ENCODE measurements at regions not wholly inside any gene's neighbourhood (a gene's known extent, or its start where the extent isn't known, plus 50 kb on each side); places are given as distances from the start of the nearest gene placed in this dataset.

DNA sequence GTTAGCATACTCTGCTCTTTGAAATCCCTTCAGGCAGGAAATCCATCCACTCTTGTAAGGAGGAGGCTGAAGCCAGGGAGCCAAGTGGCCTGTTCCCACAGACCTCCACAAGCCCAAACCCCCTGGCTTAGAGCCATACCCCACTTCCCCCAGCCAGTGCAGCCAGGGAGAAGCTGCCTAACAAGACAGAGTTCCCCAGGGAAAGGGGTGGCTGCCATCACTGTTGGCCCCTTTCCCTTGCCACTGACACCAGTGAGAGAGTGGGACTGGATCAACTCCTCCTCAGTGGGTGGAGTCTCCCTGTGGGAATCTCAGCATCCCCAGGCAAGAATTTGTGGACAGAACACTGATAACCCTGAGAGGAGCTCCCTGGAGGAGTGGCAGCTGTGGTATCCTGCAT is 389.4 kb downstream of the PABPC4L start:
- no peak for TF ChIP-seq POLR2A (IDR thresholded peaks at IDR 0.05; ENCODE audit: low read depth, low read length)
- TF ChIP-seq, protein P1, sequence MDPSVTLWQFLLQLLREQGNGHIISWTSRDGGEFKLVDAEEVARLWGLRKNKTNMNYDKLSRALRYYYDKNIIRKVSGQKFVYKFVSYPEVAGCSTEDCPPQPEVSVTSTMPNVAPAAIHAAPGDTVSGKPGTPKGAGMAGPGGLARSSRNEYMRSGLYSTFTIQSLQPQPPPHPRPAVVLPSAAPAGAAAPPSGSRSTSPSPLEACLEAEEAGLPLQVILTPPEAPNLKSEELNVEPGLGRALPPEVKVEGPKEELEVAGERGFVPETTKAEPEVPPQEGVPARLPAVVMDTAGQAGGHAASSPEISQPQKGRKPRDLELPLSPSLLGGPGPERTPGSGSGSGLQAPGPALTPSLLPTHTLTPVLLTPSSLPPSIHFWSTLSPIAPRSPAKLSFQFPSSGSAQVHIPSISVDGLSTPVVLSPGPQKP (IDR thresholded peaks at IDR 0.05; ENCODE audit: borderline replicate concordance, low read depth, low read length) = no peak
- TF ChIP-seq MAFK (IDR thresholded peaks at IDR 0.05; ENCODE audit: low read depth, low read length) = no peak
- TF ChIP-seq RAD21 (IDR thresholded peaks at IDR 0.05; ENCODE audit: low read length) = no peak
- no peak for TF ChIP-seq RFX5 (IDR thresholded peaks at IDR 0.05; ENCODE audit: low read depth, low read length)
- TF ChIP-seq CEBPB (IDR thresholded peaks at IDR 0.05; ENCODE audit: low read depth, low read length) = no peak
- no peak for TF ChIP-seq FOS (IDR thresholded peaks at IDR 0.05; ENCODE audit: low read depth, low read length)
- TF ChIP-seq NFE2L2 (IDR thresholded peaks at IDR 0.05; ENCODE audit: low read depth, low read length) = no peak
- no peak for TF ChIP-seq MAZ (IDR thresholded peaks at IDR 0.05; ENCODE audit: borderline replicate concordance, low read depth, low read length)
- TF ChIP-seq SMC3 (IDR thresholded peaks at IDR 0.05; ENCODE audit: low read depth, low read length) = no peak
- TF ChIP-seq, protein P2, sequence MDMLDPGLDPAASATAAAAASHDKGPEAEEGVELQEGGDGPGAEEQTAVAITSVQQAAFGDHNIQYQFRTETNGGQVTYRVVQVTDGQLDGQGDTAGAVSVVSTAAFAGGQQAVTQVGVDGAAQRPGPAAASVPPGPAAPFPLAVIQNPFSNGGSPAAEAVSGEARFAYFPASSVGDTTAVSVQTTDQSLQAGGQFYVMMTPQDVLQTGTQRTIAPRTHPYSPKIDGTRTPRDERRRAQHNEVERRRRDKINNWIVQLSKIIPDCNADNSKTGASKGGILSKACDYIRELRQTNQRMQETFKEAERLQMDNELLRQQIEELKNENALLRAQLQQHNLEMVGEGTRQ (IDR thresholded peaks at IDR 0.05; ENCODE audit: low read depth, low read length) = no peak
- TF ChIP-seq RCOR1 (IDR thresholded peaks at IDR 0.05; ENCODE audit: insufficient replicate concordance, low read length) = no peak
- no peak for TF ChIP-seq CHD1 (IDR thresholded peaks at IDR 0.05; ENCODE audit: low read depth, low read length)
- no peak for TF ChIP-seq MXI1 (IDR thresholded peaks at IDR 0.05; ENCODE audit: borderline replicate concordance, low read depth, low read length)
- TF ChIP-seq BHLHE40 (IDR thresholded peaks at IDR 0.05; ENCODE audit: low read depth, low read length) = no peak
- ATAC-seq (ENCODE audit: low read depth) = no peak

More for the DNA sequence above, 389.4 kb downstream of the PABPC4L start:
- H3K27me3 ChIP-seq (ENCODE audit: control insufficient read depth, insufficient read depth, low read length) = no peaks in the 10 kb centered on the region
- H3K9me3 ChIP-seq (ENCODE audit: control insufficient read depth, insufficient read depth, low read length) = no peaks in the 10 kb centered on the region
- no peak overlapping the region for H2BK120ac ChIP-seq (ENCODE audit: low read depth, low read length)
- H3K4ac ChIP-seq (ENCODE audit: low read depth, low read length) = no peak overlapping the region
- no peak overlapping the region for H2AK5ac ChIP-seq (ENCODE audit: low read depth, low read length)
- no peaks in the 10 kb centered on the region for H3K79me1 ChIP-seq (ENCODE audit: low read depth in 1 of 2, low read length in 2 of 2)
- ChIA-PET CTCF (no interaction called here), POLR2A (ENCODE audit: unreplicated experiment) (no interaction called here)
- no peak for DNase-seq
- H2BK15ac ChIP-seq (ENCODE audit: low read depth, low read length) = no peak overlapping the region
- no peak overlapping the region for H4K8ac ChIP-seq (ENCODE audit: low read depth in 2 of 2, low read length in 2 of 2)
- H4K5ac ChIP-seq (ENCODE audit: low read depth, low read length) = no peak overlapping the region
- H2AK9ac ChIP-seq (replicated peaks; ENCODE audit: low read depth, low read length, poor library complexity) = no peak overlapping the region
- no peaks in the 10 kb centered on the region for H4K20me1 ChIP-seq (ENCODE audit: insufficient read depth, low read length)
- no peak overlapping the region for H3K56ac ChIP-seq (ENCODE audit: extremely low read depth, insufficient read depth, low read length)
- no peak overlapping the region for H3K27ac ChIP-seq (ENCODE audit: insufficient read depth, low read length)
- BruUV-seq (replicated peaks) = no TSS peak
- H4K91ac ChIP-seq (ENCODE audit: insufficient read depth, low read depth, low read length) = no peak overlapping the region
- no peak overlapping the region for H3K23ac ChIP-seq (ENCODE audit: low read depth, low read length)
- H3K14ac ChIP-seq (replicated peaks; ENCODE audit: low read depth, low read length) = no peak overlapping the region
- H3K4me2 ChIP-seq (ENCODE audit: low read depth, low read length) = no peak overlapping the region
- dilution Hi-C loops (cut with HindIII; ENCODE audit: low sequenced_read_pairs, unreplicated experiment) = no loop called here
- H3K4me3 ChIP-seq (ENCODE audit: insufficient read depth, low read depth, low read length) = no peak overlapping the region
- no peaks in the 10 kb centered on the region for H3K9me1 ChIP-seq (ENCODE audit: insufficient read depth, low read length)
- H2BK5ac ChIP-seq (ENCODE audit: low read depth, low read length, poor library complexity, severe bottlenecking) = no peak overlapping the region
- no peak overlapping the region for H2BK20ac ChIP-seq (ENCODE audit: low read depth, low read length)
- intact Hi-C loops (cut with micrococcal nuclease) = no loop called here
- H2AFZ ChIP-seq (replicated peaks; ENCODE audit: low read length, poor library complexity) = no peak overlapping the region
- in situ Hi-C loops (cut with MboI; ENCODE audit: low sequenced_read_pairs) = no loop called here
- H3K9ac ChIP-seq (ENCODE audit: low read depth, low read length) = no peak overlapping the region
- no peaks in the 10 kb centered on the region for H3K36me3 ChIP-seq (ENCODE audit: control insufficient read depth, insufficient read depth, low read length)
- H3K18ac ChIP-seq (ENCODE audit: low read depth, low read length) = no peak overlapping the region
- no peaks in the 10 kb centered on the region for H3K4me1 ChIP-seq (ENCODE audit: control insufficient read depth, insufficient read depth, low read length)

Measured in IMR-90 (cell line).